HG02763 (cell line): ENCODE measurements at regions not wholly inside any gene's neighbourhood (a gene's known extent, or its start where the extent isn't known, plus 50 kb on each side); places are given as distances from the start of the nearest gene placed in this dataset.

Experiments
- ATAC-seq: cut with Tn5 transposase; IDR thresholded peaks from one replicate; pipeline ENCODE4 v1.9.1; 2021; ENCODE audit warnings: mild to moderate bottlenecking, moderate library complexity; ENCODE audit not compliant: unreplicated experiment

DNA sequence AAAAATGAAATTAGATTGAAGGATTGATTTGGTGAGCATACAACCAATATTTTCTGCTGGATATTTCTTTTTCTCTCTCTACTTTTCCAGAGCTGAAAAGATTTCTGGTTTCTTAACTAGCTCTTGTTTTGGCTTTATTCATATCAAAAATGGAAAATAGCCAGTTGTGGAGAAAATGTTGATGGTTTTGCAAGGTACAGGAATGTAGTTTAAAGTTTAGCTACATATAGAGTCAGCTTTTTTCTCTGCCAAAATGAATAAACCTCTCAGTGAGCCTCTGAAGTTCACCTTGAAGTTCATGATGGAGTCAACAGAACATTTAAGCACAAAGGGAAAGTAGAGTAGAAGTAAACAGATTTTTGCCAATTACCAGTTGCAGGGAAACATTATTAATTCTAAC lies 720.5 kb upstream of the ALCAM start:
- ATAC-seq, result no peak

DNA sequence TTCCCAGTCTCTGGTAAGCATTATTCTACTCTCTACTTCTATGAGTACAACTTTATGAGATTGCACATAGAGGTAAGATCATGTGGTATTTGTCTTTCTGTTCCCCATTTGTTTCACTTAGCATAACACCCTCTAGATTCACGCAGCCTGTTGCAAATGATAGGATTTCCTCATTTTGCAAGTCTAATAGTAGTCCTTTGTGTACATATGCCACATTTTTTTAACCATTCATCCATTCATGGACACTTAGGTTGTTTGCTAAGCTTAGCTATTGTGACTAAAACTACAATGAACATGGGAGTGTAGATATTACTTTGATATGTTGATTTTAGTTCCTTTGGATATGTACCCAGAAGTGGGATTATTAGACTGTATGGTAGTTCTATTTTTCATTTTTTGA lies 717.9 kb upstream of the ALCAM start:
- no peak for ATAC-seq

DNA sequence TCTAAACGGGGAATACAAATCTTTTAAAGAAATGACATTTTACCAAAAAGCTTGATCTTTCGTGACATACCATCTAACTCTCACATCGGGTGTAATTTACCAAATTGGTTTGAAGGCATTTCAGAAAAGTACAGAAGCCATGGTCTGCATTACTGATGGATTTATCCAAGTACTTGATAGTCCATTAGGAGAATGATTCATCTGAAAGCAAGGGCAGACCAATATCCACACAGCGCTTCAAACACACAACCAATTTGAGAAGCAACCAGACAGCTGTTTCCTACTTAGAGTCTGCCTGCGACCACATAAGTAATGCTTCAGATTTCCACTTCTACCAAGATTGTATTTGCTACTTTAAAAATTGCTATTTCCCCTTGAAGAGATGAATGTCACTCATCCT lies 697.6 kb upstream of the ALCAM start:
- ATAC-seq, result no peak

DNA sequence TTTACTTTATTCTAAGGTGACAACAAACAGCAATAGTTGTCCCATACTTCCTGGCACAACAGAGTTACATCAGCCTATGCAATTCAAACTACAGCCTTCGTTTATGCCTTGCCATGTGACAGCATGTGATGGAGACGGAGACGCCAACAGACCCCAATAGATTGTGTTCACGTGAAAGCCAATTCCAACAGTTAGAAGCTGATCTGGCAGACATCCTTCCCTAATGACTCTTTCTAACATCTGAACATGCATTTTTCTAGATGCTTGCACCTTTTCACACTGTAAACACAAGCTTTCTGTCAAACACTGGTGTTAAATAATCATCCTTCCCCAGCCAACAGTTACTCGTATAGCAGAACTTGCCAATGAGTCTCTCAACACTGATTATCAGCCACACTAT lies 694.4 kb upstream of the ALCAM start:
- ATAC-seq, result no peak

DNA sequence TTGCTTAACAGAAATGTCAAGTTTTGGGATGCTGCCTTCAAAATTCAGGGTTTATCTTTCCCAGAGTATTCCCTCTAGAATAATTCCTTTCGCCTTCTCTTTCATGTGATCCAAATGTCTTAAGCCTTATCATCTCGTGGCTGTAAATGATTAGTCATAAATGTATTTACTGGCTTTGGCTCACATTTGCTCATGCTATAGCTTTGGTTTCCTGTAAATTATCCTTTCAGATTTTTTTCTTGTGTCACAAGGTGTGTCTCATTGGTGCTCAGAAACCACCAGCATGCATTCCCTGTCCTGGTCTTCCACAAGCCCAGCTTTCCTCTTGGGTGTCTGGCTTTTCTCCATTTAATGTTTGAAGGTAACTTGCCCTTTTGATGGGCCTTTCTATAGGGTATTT lies 692.7 kb upstream of the ALCAM start:
- no peak for ATAC-seq

DNA sequence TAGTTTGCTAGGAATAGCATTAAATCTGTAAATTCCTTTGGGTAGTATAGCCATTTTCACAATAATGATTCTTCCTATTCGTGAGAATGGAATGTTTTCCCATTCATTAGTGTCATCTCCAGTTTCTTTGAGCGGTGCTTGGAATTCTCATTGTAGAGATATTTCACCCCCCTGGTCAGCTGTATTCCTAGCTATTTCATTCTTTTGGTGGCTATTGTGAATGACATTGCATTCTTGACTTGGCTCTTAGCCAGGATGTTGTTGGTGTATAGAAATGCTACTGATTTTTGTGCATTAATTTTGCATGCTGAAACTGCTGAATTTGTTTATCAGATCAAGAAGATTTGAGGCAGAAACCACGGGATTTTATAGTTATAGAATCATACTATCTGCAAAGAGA lies 690.5 kb upstream of the ALCAM start:
- no peak for ATAC-seq

DNA sequence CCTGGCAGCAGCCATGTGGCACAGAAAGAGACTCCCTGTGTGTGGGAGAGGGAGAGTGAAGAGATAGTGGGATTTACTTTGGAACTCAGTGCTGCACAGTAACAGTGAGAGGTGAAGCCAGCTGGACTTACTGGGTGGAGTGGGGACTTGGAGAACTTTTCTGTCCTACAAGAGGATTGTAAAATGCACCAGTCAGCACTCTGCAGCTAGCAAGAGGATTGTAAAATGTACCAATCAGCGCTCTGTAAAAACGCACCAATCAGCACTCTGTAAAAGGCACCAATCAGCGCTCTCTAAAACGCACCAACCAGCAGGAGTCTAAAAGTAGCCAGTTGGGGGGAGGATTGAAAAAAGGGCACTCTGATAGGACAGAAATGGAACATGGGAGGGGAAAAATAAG lies 688.8 kb upstream of the ALCAM start:
- ATAC-seq, result no peak

DNA sequence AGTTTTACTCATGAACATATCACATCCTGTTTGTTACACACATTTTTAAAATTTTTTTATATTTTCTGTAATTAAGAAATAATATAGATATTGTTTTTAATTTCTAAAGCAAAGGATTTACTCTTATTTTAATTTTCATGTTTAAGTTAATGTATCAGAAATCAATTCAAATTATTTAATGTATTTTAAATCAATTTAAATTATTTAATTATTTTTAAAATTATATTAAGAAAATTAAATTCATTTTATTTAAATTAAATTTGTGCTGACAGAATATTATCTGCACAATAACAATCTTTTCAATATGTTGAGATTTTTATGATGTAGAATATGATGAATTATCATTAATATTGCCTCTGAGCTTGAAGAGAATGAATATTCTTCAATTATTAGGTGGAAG lies 681.2 kb upstream of the ALCAM start:
- ATAC-seq, result no peak

DNA sequence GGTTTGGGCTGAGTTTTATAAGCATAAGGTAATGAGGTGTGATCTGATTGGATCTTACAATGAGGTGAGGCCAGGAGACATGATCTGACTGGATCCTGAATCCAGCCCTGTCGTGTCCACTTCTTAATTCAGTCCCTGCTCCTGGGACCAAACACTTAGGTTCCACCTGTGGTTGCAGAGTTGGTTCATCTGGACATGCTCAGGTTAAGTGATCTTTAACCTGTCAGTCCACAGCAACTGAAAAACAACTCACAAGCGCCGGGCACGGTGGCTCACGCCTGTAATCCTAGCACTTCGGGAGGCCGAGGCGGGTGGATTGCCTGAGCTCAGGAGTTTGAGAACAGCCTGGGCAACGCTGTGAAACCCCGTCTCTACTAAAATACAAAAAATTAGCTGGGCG lies 679.3 kb upstream of the ALCAM start:
- no peak for ATAC-seq

DNA sequence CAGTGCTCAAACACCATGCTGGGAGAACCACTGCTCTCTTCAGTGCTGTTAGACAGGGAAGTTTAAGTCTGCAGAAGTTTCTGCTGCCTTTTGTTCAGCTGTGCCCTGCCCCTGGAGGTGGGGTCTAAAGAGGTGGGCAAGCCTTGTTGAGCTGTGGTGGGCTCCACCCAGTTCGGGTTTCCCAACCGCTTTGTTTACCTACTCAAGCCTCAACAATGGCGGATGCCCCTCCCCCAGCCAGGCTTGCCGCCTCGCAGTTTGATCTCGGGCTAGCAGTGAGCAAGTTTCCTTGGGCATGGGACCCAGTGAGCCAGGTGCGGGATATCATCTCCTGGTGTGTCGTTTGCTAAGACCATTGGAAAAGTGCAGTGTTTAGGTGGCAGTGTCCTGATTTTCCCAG lies 670.2 kb upstream of the ALCAM start:
- no peak for ATAC-seq

DNA sequence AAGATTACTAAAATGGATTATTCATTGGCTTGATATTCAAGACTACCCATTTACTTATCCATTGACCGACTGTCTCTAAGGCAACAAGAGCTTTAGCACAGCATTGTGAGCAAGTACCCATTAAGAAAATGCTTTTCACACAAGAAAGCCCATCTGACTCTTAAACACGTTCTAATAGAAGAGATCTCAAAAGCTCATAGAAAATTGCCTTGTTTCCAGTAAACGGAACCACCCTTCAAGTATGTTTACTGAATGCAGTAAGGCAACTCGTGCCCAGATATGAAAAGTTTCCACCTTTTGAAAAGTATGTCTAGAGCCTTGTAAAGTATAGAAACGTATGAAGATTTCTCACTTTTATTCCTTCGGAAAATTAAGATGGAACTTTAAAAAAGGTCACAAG lies 655.3 kb upstream of the ALCAM start:
- ATAC-seq, result no peak

DNA sequence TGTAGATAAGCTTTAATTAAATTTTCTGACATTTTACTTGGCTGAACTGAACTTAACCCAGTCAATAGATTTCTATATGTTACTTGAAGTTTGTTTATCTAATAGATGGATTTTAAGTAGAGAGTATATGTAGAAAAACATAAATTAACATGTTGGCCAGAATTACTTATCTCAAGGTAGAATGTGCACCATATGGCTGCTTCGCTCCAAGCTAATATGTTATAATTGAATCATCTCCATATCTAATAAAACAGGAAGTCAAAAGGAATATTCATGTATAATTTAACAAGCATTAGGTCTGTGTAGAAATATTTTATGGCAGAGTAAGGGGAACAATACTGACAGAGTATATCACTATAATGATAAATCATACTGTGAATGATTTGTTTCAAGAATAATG lies 650.7 kb upstream of the ALCAM start:
- no peak for ATAC-seq

DNA sequence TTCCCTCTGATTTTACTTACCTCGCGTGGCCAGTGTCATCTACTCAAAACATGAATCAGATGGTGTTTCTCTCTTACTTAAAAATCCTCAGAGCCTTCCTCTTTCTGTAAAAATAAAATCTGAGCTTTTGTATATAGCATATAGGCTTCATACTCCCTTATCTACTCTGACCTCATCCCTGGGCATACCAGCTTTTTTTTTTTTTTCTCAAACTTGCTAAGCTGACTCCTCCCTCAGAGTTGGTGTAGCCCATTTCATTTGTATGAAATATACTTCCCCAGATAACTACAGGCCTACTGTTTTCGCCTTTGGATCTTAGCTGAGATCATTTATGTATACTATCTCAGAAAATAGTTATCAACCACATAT lies 648.9 kb upstream of the ALCAM start:
- ATAC-seq, result peak; percentile 38

DNA sequence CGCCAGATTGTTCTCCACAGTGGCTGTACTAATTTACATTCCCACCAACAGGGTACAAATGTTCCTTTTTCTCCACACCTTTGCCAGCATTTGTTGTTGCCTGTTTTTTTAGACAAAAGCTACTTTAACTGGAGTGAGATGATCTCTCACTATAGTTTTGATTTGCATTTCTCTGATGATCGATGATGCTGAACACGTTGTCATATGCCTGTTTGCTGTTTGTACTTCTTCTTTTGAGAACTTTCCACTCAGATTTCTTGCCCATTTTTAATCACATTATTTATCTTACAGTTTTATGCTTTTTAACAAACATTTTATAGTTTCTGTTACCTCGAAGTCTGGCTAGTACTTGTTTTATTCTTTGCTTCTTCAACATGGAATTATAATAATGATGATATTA lies 643.7 kb upstream of the ALCAM start:
- no peak for ATAC-seq

DNA sequence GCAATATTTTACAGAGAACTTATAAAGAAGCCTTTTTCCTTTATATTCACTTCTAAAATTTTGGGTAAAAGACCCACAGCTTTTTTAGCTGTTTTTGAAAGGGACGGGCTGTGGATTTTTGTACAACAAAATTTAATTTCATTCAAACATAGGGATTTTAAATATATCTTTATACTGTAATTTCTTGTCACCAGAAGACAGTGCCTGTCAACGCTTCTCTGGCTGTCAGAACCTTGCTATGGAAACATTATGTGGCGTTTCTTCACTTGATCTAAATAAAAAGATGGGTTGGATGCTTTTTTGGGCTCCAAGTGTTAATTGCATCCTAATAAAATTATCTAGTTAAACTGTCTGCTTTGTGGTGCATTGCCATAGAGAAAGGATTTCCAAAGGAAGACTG lies 635.6 kb upstream of the ALCAM start:
- no peak for ATAC-seq

DNA sequence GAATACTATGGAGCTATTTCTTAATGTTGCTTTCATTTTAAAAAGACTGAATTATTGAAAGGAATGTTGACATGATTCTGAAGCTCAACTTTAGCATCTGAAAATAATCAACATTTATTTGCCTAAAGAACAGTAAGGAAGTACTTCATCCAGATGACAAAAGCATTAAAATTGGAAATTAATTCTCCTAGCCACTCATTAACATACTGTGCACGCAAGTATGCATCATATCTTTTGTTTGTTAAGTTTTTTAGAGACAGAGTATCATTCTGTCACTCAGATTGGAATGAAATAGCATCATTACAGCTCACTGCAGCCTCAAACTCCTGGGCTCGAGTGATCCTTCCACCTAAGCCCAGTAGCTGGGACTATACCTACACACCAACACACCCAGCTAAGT lies 632.1 kb upstream of the ALCAM start:
- ATAC-seq, result no peak

DNA sequence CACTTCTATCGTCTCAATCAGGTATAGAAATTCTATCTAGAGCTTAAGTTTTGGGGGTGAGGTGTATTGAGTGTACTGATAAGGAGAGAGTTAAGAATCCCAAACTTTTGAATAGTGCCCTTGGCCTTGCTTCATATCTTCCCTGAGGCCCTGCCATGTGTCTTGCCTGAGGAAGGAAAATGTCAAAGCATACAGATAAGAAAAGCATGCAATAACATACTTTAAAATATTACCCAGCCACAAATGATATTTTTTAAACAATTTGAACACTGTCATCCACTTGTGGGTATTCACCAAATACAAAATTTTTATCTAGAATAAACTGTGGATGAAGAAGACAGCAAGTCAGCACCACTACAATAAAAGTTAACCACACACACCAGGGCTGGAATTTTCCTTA lies 631.0 kb upstream of the ALCAM start:
- no peak for ATAC-seq

DNA sequence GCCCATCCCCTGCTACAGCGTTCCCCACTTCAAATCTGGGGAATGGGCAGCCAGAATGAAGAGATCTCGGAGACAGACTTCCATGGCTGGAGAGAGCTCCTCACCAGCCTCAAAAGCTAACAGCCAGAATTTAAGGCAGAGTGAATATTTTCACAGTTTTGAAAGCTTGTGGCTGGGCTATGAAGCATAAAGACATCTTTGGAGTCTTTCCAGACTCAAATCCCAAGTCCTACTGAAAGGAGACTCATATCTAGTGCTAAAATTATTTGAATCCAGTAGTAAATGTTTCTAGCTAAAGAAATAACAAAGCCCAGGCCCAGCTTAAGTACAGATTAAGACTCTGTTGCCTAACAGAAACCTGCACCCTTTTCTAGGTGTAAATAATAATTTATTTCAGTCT lies 628.4 kb upstream of the ALCAM start:
- ATAC-seq, result no peak

DNA sequence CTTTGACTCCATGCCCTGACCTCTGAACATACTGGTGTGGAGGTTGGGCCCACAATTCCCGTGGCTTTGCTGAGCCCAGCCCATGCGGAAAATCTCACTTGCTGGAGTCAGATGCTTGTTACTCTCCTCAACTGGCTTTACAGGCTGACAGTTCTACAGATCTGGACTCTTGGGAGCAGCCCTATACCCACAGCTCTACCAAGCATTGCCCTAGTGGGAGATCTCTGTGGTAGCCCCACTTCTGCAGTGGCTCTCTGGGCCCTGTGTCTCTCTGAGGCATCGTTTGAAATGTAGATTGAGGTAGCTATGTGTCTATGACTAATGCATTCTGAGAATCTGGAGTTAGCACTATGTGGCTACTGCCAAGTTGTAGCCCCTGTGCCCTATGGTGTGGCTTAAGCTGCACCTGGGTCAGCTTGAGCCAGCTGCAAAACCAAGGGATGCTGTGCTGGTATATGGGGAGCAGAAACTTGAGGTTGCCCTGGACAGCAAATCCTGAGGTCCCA lies 625.8 kb upstream of the ALCAM start:
- ATAC-seq, result no peak

DNA sequence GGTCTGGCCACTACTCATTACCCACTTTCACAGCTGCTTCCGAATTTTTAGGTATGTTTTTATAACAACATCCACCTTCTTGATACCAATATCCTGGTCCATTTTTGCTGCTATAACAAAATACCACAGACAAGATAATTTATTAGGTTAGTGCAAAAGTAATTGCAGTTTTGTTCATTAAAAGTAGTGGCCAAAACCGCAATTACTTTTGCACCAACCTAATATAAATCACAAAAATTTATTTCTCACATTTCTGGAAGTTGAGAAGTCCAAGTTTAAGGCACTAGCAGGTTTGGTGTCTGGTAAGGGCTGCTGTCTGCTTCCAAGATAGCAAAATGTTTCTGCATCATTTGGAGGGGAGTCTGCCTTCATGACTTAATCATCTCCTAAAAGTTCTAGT lies 624.7 kb upstream of the ALCAM start:
- ATAC-seq, result no peak

DNA sequence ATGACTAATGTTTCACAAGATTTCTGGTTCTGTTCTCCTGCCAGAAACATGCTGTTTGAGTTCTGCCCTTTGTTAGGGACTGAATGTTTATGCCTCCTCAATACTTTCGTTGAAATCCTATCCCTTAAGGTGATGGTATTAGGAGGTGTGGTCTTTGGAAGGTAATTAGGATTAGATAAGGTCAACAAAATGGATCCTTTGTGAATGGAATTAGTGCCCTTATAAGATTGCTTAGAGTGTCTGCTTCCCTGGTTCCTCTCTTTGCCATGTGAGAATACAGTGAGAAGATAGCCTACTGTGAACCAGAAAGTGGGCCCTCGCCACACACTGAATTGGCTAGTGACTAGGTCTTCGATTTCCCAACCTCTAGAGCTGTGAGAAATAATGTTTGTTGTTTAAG lies 621.4 kb upstream of the ALCAM start:
- no peak for ATAC-seq

DNA sequence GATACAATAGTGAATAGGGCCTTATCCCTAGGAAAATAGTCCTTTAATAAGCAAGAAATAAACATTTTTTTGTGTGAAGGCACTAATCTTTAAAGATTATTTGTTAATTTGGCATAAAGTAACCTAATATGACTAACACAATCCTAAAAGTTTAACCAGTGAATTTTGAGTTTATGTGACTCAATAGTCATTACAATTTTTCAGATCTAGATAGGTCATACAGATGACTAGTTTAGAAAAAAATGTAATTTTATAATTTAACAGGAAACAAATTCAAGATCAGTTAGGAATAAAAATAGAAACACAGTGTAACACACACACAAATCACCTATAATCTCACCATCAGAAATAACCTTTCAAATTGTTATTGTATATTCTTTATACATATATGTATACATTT lies 620.7 kb upstream of the ALCAM start:
- ATAC-seq, result no peak

DNA sequence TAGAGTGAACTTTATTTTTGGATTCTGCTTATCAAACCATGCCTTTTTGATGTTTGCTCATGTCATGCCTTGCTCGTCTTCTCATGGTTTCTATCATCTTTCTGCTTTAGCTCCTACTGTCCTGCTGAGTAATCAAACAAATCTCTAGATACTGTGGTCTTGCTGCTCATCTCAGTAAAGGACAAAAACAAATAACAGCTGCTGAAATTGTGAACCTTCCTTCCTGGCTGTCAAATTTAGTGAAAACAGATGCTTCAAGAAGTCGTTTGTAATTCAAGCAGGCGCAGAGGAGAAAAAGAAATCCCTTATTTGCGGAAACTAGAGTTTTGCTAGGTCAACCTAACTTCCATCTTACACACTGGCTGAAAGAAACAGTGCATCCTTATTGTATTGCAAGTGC lies 616.1 kb upstream of the ALCAM start:
- no peak for ATAC-seq

DNA sequence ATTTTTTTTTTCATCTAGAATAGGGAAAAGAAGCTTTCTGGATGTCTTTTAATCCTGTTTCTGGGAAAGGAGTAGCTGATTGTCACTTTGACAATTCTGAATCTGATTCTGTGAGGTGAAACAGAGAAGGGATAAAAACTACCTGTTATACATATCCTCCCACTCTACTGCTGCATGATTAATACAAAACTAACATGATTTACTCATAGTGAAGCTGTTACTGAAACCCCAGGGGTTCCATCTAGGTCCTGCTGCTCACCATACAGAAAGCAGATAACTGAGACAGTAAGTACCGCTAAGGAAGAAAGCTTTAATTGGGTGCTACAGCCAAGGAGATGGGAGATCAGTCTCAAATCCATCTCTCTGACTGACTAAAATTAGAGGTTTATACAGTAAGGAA lies 610.9 kb upstream of the ALCAM start:
- ATAC-seq, result no peak
